ENCODE measurements at regions not wholly inside any gene's neighbourhood (a gene's known extent, or its start where the extent isn't known, plus 50 kb on each side); places are given as distances from the start of the nearest gene placed in this dataset.
"Not testable (repeated sequence)": the region's sequence is repeated elsewhere in the genome, so short reads cannot be mapped to it uniquely, and the experiment has no call there.

DNA sequence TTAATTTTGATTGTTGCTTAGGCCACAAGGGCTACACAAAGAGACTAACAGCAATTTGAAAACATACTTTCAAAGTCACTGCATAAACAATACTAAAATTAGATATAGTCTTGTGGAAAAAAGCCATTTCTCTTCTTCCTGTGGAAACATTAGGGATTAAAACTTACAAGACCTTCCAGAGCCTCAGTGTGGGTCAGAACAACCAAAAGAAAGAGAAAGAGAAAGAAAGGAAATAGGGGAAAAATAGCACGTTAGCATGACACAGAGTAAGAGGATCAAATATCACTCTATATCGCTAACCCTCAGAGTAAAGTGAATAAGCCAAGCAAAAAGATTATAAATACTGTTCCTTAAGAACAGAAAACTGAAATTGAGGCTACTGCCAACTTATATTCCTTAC is 127.8 kb upstream of the DIAPH2 start:
- no peak for DNase-seq (ENCODE audit: low spot score)
- intact Hi-C loops (cut with DNase I), result no loop called here
- WGBS, result 32% methylated on average over 2 of the region's 2 CpGs
- no peaks in the 10 kb centered on the region for H3K9me3 ChIP-seq
- no peaks in the 10 kb centered on the region for H3K36me3 ChIP-seq
- H3K4me3 ChIP-seq, result no peak overlapping the region
- no peaks in the 10 kb centered on the region for H3K27me3 ChIP-seq (replicated peaks; ENCODE audit: insufficient read depth)
- TF ChIP-seq POLR2AphosphoS5 (IDR thresholded peaks at IDR 0.05), result no peak
- TF ChIP-seq POLR2A (IDR thresholded peaks at IDR 0.05), result no peak
- TF ChIP-seq, protein P1, sequence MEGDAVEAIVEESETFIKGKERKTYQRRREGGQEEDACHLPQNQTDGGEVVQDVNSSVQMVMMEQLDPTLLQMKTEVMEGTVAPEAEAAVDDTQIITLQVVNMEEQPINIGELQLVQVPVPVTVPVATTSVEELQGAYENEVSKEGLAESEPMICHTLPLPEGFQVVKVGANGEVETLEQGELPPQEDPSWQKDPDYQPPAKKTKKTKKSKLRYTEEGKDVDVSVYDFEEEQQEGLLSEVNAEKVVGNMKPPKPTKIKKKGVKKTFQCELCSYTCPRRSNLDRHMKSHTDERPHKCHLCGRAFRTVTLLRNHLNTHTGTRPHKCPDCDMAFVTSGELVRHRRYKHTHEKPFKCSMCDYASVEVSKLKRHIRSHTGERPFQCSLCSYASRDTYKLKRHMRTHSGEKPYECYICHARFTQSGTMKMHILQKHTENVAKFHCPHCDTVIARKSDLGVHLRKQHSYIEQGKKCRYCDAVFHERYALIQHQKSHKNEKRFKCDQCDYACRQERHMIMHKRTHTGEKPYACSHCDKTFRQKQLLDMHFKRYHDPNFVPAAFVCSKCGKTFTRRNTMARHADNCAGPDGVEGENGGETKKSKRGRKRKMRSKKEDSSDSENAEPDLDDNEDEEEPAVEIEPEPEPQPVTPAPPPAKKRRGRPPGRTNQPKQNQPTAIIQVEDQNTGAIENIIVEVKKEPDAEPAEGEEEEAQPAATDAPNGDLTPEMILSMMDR (IDR thresholded peaks at IDR 0.05), result no peak
- H3K27ac ChIP-seq, result no peak overlapping the region
- H3K4me1 ChIP-seq (replicated peaks), result no peaks in the 10 kb centered on the region

DNA sequence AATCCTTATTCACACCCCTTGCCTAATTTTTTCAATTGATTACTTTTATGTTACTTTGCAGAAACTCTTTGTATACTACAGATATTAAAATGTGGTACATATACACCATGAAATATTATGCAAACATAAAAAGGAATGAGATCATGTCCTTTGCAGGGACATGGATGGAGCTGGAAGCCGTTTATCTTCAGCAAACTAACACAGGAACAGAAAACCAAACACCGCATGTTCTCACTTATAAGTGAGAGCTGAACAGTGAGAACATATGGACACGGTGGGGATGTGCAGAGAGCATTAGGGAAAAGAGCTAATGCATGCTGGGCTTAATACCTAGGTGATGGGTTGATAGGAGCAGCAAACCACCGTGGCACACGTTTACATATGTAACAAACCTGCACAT is 123.5 kb upstream of the DIAPH2 start:
- H3K9me3 ChIP-seq; intact Hi-C loops (cut with DNase I); H3K27ac ChIP-seq; H3K4me3 ChIP-seq; H3K27me3 ChIP-seq (replicated peaks; ENCODE audit: insufficient read depth); H3K4me1 ChIP-seq (replicated peaks); H3K36me3 ChIP-seq; DNase-seq (ENCODE audit: low spot score): not testable (repeated sequence)
- 74% methylated on average over 5 of the region's 5 CpGs for WGBS

DNA sequence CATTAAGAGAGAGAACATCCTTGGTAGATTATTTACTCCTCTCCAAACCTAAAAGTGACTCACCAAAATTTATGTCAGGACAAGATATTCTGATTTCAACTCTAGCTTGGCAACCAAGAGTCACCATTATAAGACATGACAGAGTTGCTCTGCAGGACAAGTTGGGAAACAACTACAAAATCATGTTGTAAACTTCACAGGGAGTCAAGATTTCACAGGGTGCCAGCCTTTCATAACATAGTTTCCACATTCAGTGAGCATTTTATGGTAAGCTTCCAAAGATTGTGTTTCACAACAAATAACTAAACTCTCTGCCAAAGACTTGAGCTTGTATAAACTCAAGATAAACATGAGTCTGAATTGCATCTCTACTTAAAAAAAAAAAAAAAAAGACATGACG is 121.0 kb upstream of the DIAPH2 start:
- peak; percentile 74 for TF ChIP-seq POLR2AphosphoS5 (IDR thresholded peaks at IDR 0.05)
- no peak for TF ChIP-seq POLR2A (IDR thresholded peaks at IDR 0.05)
- TF ChIP-seq, protein P1 (IDR thresholded peaks at IDR 0.05), result no peak
- H3K36me3 ChIP-seq, result no peaks in the 10 kb centered on the region
- no peaks in the 10 kb centered on the region for H3K9me3 ChIP-seq
- H3K27me3 ChIP-seq (replicated peaks; ENCODE audit: insufficient read depth), result no peaks in the 10 kb centered on the region
- 17% methylated on average over 1 of the region's 1 CpG for WGBS
- no peaks in the 10 kb centered on the region for H3K4me1 ChIP-seq (replicated peaks)
- peak; percentile 30 for DNase-seq (ENCODE audit: low spot score)
- no peak overlapping the region for H3K27ac ChIP-seq
- intact Hi-C loops (cut with DNase I), result no loop called here
- no peak overlapping the region for H3K4me3 ChIP-seq

DNA sequence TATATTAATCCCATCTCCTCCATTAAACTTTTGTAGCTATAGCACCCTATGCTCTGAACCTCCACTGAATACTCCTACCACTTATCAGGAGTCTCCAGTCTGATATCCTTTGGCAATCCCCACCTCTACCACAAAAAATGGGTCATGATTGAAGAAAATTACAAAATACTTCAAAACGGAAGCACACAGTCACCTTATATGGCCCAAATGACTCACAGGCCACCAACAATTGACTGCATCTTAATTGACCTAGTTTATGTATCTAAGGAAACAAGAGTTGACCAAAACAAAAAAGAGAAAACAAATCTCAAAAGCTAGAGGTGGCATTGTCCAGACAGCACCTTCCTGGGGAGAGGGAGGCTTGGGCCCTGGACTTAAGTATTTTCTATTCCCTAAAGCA is 120.0 kb upstream of the DIAPH2 start:
- H3K27ac ChIP-seq, result no peak overlapping the region
- intact Hi-C loops (cut with DNase I), result no loop called here
- no peaks in the 10 kb centered on the region for H3K27me3 ChIP-seq (replicated peaks; ENCODE audit: insufficient read depth)
- no peak overlapping the region for H3K4me3 ChIP-seq
- WGBS, result 55% methylated on average over 1 of the region's 1 CpG
- TF ChIP-seq, protein P1 (IDR thresholded peaks at IDR 0.05), result no peak
- TF ChIP-seq POLR2AphosphoS5 (IDR thresholded peaks at IDR 0.05), result no peak
- no peak for TF ChIP-seq POLR2A (IDR thresholded peaks at IDR 0.05)
- H3K4me1 ChIP-seq (replicated peaks), result no peaks in the 10 kb centered on the region
- no peak for DNase-seq (ENCODE audit: low spot score)
- H3K9me3 ChIP-seq, result no peaks in the 10 kb centered on the region
- H3K36me3 ChIP-seq, result no peaks in the 10 kb centered on the region

DNA sequence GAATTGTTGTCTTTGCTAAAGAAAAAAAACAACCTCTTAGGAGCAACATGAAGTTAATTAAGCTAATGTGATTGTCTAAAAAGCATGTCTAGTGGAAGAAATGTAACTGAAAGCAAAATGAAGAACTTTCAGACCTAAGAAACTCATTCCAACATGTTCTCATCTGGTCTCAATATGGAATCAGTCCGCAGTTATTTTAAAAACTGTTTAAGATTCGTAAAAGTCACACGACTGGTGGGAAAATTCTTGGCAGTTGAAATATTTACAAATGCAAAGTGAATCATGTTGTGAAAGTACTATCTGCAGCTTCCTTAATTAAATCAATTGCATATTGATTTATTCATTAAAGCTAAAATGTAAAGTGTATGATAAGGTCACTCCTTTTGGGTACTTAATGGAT is 117.8 kb upstream of the DIAPH2 start:
- Histone ChIP-seq H3K4me3 (no peak overlapping the region), H3K27me3 (replicated peaks; ENCODE audit: insufficient read depth) (no peaks in the 10 kb centered on the region), H3K27ac (no peak overlapping the region), H3K36me3 (no peaks in the 10 kb centered on the region), H3K9me3 (no peaks in the 10 kb centered on the region), H3K4me1 (replicated peaks) (no peaks in the 10 kb centered on the region)
- intact Hi-C loops (cut with DNase I), result no loop called here
- TF ChIP-seq, protein P1 (IDR thresholded peaks at IDR 0.05), result no peak
- TF ChIP-seq POLR2AphosphoS5 (IDR thresholded peaks at IDR 0.05), result no peak
- TF ChIP-seq POLR2A (IDR thresholded peaks at IDR 0.05), result no peak
- WGBS, result 83% methylated on average over 3 of the region's 3 CpGs
- DNase-seq (ENCODE audit: low spot score), result no peak
